GM23338 (cell line): ENCODE measurements at regions not wholly inside any gene's neighbourhood (a gene's known extent, or its start where the extent isn't known, plus 50 kb on each side); places are given as distances from the start of the nearest gene placed in this dataset.

ENCODE experiments used
- ATAC-seq: fragments of 200-7000 bp; cut with Tn5 transposase; 3 replicates; pipeline ENCODE4 v1.9.1; 2020
- DNase-seq: peaks from one replicate; pipeline ENCODE4 v3.0.0-alpha.2; 2015; ENCODE audit warnings: low spot score
- H2AFZ ChIP-seq: fragments of 200-600 bp; sonication (generic); 2 replicates; pipeline ENCODE4 v1.8.0; 2016; ENCODE audit warnings: antibody characterized with exemption, mild to moderate bottlenecking, moderate library complexity
- H3F3A ChIP-seq: fragments of 200-600 bp; sonication (generic); replicated peaks from 2 replicates; pipeline ENCODE4 v1.8.0; 2017; ENCODE audit warnings: antibody characterized with exemption, mixed run types, low read depth
- H3K27ac ChIP-seq: fragments of 200-600 bp; sonication (generic); 2 replicates; pipeline ENCODE4 v1.6.1; 2016; ENCODE audit warnings: low read depth
- H3K27me3 ChIP-seq: fragments of 200-600 bp; sonication (generic); 2 replicates; pipeline ENCODE4 v1.8.0; 2016; ENCODE audit warnings: mild to moderate bottlenecking, mixed run types, moderate library complexity; ENCODE audit not compliant: insufficient read depth
- H3K36me3 ChIP-seq: fragments of 200-600 bp; sonication (generic); 2 replicates; pipeline ENCODE4 v1.8.0; 2016; ENCODE audit warnings: mild to moderate bottlenecking; ENCODE audit not compliant: insufficient read depth
- H3K4me1 ChIP-seq: fragments of 200-600 bp; sonication (generic); 2 replicates; pipeline ENCODE4 v1.8.0; 2016; ENCODE audit warnings: mild to moderate bottlenecking, moderate library complexity; ENCODE audit not compliant: insufficient read depth
- H3K4me2 ChIP-seq: fragments of 200-600 bp; sonication (generic); 2 replicates; pipeline ENCODE4 v1.7.1; 2017; ENCODE audit warnings: mixed run types
- H3K4me3 ChIP-seq: fragments of 200-600 bp; sonication (generic); 2 replicates; pipeline ENCODE4 v1.6.1; 2016; ENCODE audit warnings: mixed run types
- H3K79me2 ChIP-seq: fragments of 200-600 bp; sonication (generic); replicated peaks from 2 replicates; pipeline ENCODE4 v1.8.0; 2017; ENCODE audit warnings: mild to moderate bottlenecking; ENCODE audit not compliant: insufficient read depth
- H3K9me2 ChIP-seq: fragments of 200-600 bp; sonication (generic); 2 replicates; pipeline ENCODE4 v1.8.0; 2017; ENCODE audit not compliant: insufficient read depth
- H4K20me1 ChIP-seq: fragments of 200-600 bp; sonication (generic); replicated peaks from 2 replicates; pipeline ENCODE4 v1.8.0; 2017; ENCODE audit warnings: mild to moderate bottlenecking; ENCODE audit not compliant: insufficient read depth
- H3K27ac Mint-ChIP-seq: 2 replicates; pipeline ENCODE4 v1.8.0; 2020; ENCODE audit warnings: inconsistent platforms, mild to moderate bottlenecking, moderate library complexity, mixed read lengths
- H3K27me3 Mint-ChIP-seq: 3 replicates; pipeline ENCODE4 v1.8.0; 2022; ENCODE audit warnings: low read depth, mild to moderate bottlenecking, moderate library complexity, mixed read lengths, inconsistent platforms; ENCODE audit not compliant: insufficient read depth, poor library complexity
- H3K36me3 Mint-ChIP-seq: 3 replicates; pipeline ENCODE4 v1.8.0; 2021; ENCODE audit warnings: low read depth, mild to moderate bottlenecking, inconsistent platforms, moderate library complexity, mixed read lengths
- H3K4me1 Mint-ChIP-seq: 3 replicates; pipeline ENCODE4 v1.8.0; 2020; ENCODE audit warnings: mild to moderate bottlenecking, inconsistent platforms, mixed read lengths
- H3K4me3 Mint-ChIP-seq: 3 replicates; pipeline ENCODE4 v1.8.0; 2021; ENCODE audit warnings: moderate library complexity, mild to moderate bottlenecking, inconsistent platforms, mixed read lengths
- H3K9me3 Mint-ChIP-seq: 3 replicates; pipeline ENCODE4 v1.8.0; 2020; ENCODE audit warnings: moderate library complexity, mild to moderate bottlenecking, inconsistent platforms, mixed read lengths
- CREB1 ChIP-seq: fragments of 250-450 bp; sonication (Bioruptor Pico); IDR thresholded peaks from 2 replicates; pipeline ENCODE4 v1.5.0; 2020; ENCODE audit warnings: low read depth, mild to moderate bottlenecking, moderate library complexity
- EZH2 ChIP-seq: fragments of 200-600 bp; sonication (generic); IDR thresholded peaks from one replicate; pipeline ENCODE4 v1.8.0; 2017; ENCODE audit warnings: antibody characterized with exemption, mild to moderate bottlenecking, low read depth; ENCODE audit not compliant: unreplicated experiment
- EZH2phosphoT487 ChIP-seq: fragments of 200-600 bp; sonication (generic); IDR thresholded peaks from one replicate; pipeline ENCODE4 v1.8.1; 2018; ENCODE audit warnings: antibody characterized with exemption; ENCODE audit not compliant: unreplicated experiment
- JUNB ChIP-seq: IDR thresholded peaks from one replicate; pipeline ENCODE4 v1.6.1; 2016; ENCODE audit warnings: antibody characterized with exemption; ENCODE audit not compliant: unreplicated experiment
- NANOG ChIP-seq: IDR thresholded peaks from 2 replicates; pipeline ENCODE4 v1.6.1; 2016; ENCODE audit warnings: antibody characterized with exemption, borderline replicate concordance
- POLR2AphosphoS5 ChIP-seq: IDR thresholded peaks from 2 replicates; pipeline ENCODE4 v1.6.1; 2016; ENCODE audit warnings: antibody characterized with exemption, low read depth
- STAT1 ChIP-seq: IDR thresholded peaks from one replicate; pipeline ENCODE4 v1.6.1; 2016; ENCODE audit warnings: antibody characterized with exemption; ENCODE audit not compliant: unreplicated experiment
- ZNF114 ChIP-seq: fragments of 250-450 bp; sonication (Bioruptor Pico); IDR thresholded peaks from 2 replicates; pipeline ENCODE4 v1.5.0; 2020; ENCODE audit warnings: mild to moderate bottlenecking, moderate library complexity
- ZNF331 ChIP-seq: fragments of 250-450 bp; sonication (Bioruptor Pico); IDR thresholded peaks from 2 replicates; pipeline ENCODE4 v1.5.0; 2020; ENCODE audit warnings: low read depth, mild to moderate bottlenecking, moderate library complexity
- TF ChIP-seq, protein P1 (sequence below), 2 experiments: fragments of 200-600 bp in 1 of 2; sonication (generic) in 1 of 2; conservative IDR thresholded peaks; 2 replicates each; pipeline versions ENCODE4 v1.5.1 to v1.6.1; 2016 to 2017; ENCODE audit warnings: antibody characterized with exemption in 2 of 2, low read depth in 2 of 2, mild to moderate bottlenecking in 2 of 2, moderate library complexity in 1 of 2
- TF ChIP-seq, protein P2 (sequence below): IDR thresholded peaks from 2 replicates; pipeline ENCODE4 v1.6.1; 2016; ENCODE audit warnings: antibody characterized with exemption
- TF ChIP-seq, protein P3 (sequence below): fragments of 250-450 bp; sonication (Bioruptor Pico); IDR thresholded peaks from 2 replicates; pipeline ENCODE4 v1.5.0; 2020; ENCODE audit warnings: mild to moderate bottlenecking, moderate library complexity
- TF ChIP-seq, protein P4 (sequence below): IDR thresholded peaks from one replicate; pipeline ENCODE4 v1.6.1; 2018; ENCODE audit warnings: antibody characterized with exemption; ENCODE audit not compliant: unreplicated experiment

DNA sequence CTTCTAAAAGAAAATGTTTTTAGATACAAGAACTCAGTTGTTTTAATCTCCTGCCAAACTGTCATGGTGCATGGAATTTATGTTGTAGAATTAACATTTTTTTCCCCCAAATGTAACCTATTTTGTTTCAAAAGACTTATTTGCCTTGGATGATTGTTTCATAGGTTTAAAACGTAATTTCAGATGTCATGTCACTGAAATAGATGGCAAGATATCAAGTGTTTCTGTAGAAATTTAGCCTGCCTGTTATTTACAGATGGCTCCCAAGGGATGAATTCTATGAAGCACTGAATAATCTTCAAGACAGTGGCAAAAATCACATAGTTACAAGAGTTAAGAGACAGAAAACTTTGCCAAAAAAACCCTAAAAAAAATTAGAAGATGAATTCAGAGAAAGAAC lies 1484.6 kb downstream of the OLFM4 start:
- H3K27ac Mint-ChIP-seq = no peak overlapping the region

More for the DNA sequence above, 1484.6 kb downstream of the OLFM4 start:
- H2AFZ ChIP-seq = no peak overlapping the region
- TF ChIP-seq JUNB = no peak
- TF ChIP-seq, protein P1, sequence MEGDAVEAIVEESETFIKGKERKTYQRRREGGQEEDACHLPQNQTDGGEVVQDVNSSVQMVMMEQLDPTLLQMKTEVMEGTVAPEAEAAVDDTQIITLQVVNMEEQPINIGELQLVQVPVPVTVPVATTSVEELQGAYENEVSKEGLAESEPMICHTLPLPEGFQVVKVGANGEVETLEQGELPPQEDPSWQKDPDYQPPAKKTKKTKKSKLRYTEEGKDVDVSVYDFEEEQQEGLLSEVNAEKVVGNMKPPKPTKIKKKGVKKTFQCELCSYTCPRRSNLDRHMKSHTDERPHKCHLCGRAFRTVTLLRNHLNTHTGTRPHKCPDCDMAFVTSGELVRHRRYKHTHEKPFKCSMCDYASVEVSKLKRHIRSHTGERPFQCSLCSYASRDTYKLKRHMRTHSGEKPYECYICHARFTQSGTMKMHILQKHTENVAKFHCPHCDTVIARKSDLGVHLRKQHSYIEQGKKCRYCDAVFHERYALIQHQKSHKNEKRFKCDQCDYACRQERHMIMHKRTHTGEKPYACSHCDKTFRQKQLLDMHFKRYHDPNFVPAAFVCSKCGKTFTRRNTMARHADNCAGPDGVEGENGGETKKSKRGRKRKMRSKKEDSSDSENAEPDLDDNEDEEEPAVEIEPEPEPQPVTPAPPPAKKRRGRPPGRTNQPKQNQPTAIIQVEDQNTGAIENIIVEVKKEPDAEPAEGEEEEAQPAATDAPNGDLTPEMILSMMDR (conservative IDR thresholded peaks at IDR 0.05; ENCODE audit: low read depth in 2 of 2) = no peak
- TF ChIP-seq ZNF331 = no peak
- TF ChIP-seq, protein P2, sequence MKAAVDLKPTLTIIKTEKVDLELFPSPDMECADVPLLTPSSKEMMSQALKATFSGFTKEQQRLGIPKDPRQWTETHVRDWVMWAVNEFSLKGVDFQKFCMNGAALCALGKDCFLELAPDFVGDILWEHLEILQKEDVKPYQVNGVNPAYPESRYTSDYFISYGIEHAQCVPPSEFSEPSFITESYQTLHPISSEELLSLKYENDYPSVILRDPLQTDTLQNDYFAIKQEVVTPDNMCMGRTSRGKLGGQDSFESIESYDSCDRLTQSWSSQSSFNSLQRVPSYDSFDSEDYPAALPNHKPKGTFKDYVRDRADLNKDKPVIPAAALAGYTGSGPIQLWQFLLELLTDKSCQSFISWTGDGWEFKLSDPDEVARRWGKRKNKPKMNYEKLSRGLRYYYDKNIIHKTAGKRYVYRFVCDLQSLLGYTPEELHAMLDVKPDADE = no peak
- no peak for TF ChIP-seq POLR2AphosphoS5
- no peak for TF ChIP-seq NANOG
- TF ChIP-seq, protein P3, sequence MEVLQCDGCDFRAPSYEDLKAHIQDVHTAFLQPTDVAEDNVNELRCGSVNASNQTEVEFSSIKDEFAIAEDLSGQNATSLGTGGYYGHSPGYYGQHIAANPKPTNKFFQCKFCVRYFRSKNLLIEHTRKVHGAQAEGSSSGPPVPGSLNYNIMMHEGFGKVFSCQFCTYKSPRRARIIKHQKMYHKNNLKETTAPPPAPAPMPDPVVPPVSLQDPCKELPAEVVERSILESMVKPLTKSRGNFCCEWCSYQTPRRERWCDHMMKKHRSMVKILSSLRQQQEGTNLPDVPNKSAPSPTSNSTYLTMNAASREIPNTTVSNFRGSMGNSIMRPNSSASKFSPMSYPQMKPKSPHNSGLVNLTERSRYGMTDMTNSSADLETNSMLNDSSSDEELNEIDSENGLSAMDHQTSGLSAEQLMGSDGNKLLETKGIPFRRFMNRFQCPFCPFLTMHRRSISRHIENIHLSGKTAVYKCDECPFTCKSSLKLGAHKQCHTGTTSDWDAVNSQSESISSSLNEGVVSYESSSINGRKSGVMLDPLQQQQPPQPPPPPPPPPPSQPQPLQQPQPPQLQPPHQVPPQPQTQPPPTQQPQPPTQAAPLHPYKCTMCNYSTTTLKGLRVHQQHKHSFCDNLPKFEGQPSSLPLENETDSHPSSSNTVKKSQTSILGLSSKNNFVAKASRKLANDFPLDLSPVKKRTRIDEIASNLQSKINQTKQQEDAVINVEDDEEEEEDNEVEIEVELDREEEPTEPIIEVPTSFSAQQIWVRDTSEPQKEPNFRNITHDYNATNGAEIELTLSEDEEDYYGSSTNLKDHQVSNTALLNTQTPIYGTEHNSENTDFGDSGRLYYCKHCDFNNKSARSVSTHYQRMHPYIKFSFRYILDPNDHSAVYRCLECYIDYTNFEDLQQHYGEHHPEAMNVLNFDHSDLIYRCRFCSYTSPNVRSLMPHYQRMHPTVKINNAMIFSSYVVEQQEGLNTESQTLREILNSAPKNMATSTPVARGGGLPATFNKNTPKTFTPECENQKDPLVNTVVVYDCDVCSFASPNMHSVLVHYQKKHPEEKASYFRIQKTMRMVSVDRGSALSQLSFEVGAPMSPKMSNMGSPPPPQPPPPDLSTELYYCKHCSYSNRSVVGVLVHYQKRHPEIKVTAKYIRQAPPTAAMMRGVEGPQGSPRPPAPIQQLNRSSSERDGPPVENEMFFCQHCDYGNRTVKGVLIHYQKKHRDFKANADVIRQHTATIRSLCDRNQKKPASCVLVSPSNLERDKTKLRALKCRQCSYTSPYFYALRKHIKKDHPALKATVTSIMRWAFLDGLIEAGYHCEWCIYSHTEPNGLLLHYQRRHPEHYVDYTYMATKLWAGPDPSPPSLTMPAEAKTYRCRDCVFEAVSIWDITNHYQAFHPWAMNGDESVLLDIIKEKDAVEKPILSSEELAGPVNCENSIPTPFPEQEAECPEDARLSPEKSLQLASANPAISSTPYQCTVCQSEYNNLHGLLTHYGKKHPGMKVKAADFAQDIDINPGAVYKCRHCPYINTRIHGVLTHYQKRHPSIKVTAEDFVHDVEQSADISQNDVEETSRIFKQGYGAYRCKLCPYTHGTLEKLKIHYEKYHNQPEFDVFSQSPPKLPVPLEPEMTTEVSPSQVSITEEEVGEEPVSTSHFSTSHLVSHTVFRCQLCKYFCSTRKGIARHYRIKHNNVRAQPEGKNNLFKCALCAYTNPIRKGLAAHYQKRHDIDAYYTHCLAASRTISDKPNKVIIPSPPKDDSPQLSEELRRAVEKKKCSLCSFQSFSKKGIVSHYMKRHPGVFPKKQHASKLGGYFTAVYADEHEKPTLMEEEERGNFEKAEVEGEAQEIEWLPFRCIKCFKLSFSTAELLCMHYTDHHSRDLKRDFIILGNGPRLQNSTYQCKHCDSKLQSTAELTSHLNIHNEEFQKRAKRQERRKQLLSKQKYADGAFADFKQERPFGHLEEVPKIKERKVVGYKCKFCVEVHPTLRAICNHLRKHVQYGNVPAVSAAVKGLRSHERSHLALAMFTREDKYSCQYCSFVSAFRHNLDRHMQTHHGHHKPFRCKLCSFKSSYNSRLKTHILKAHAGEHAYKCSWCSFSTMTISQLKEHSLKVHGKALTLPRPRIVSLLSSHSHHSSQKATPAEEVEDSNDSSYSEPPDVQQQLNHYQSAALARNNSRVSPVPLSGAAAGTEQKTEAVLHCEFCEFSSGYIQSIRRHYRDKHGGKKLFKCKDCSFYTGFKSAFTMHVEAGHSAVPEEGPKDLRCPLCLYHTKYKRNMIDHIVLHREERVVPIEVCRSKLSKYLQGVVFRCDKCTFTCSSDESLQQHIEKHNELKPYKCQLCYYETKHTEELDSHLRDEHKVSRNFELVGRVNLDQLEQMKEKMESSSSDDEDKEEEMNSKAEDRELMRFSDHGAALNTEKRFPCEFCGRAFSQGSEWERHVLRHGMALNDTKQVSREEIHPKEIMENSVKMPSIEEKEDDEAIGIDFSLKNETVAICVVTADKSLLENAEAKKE (CRISPR knock-in tag) = no peak
- no peak for TF ChIP-seq EZH2phosphoT487
- TF ChIP-seq STAT1 = no peak
- TF ChIP-seq ZNF114 (CRISPR knock-in tag) = no peak
- no peak for TF ChIP-seq CREB1
- TF ChIP-seq, protein P4, sequence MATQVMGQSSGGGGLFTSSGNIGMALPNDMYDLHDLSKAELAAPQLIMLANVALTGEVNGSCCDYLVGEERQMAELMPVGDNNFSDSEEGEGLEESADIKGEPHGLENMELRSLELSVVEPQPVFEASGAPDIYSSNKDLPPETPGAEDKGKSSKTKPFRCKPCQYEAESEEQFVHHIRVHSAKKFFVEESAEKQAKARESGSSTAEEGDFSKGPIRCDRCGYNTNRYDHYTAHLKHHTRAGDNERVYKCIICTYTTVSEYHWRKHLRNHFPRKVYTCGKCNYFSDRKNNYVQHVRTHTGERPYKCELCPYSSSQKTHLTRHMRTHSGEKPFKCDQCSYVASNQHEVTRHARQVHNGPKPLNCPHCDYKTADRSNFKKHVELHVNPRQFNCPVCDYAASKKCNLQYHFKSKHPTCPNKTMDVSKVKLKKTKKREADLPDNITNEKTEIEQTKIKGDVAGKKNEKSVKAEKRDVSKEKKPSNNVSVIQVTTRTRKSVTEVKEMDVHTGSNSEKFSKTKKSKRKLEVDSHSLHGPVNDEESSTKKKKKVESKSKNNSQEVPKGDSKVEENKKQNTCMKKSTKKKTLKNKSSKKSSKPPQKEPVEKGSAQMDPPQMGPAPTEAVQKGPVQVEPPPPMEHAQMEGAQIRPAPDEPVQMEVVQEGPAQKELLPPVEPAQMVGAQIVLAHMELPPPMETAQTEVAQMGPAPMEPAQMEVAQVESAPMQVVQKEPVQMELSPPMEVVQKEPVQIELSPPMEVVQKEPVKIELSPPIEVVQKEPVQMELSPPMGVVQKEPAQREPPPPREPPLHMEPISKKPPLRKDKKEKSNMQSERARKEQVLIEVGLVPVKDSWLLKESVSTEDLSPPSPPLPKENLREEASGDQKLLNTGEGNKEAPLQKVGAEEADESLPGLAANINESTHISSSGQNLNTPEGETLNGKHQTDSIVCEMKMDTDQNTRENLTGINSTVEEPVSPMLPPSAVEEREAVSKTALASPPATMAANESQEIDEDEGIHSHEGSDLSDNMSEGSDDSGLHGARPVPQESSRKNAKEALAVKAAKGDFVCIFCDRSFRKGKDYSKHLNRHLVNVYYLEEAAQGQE = no peak
- TF ChIP-seq EZH2 = no peak
- H3K27me3 ChIP-seq = no peaks in the 10 kb centered on the region
- H3K4me2 ChIP-seq = no peak overlapping the region
- H3K79me2 ChIP-seq = no peaks in the 10 kb centered on the region
- no peak overlapping the region for H3K27ac ChIP-seq
- no peaks in the 10 kb centered on the region for H3K27me3 Mint-ChIP-seq
- H3K36me3 Mint-ChIP-seq = no peaks in the 10 kb centered on the region
- H3K4me3 Mint-ChIP-seq = no peak overlapping the region
- DNase-seq (no peak), ATAC-seq (no peak)
- H3K4me3 ChIP-seq = no peak overlapping the region
- H3K36me3 ChIP-seq = no peaks in the 10 kb centered on the region
- no peaks in the 10 kb centered on the region for H3K4me1 Mint-ChIP-seq
- H3K4me1 ChIP-seq = no peaks in the 10 kb centered on the region
- H3F3A ChIP-seq = no peaks in the 10 kb centered on the region
- no peaks in the 10 kb centered on the region; the same call in 2 of the 3 replicates for H3K9me3 Mint-ChIP-seq
- H4K20me1 ChIP-seq = no peaks in the 10 kb centered on the region
- no peaks in the 10 kb centered on the region for H3K9me2 ChIP-seq
